ENCODE measurements at regions not wholly inside any gene's neighbourhood (a gene's known extent, or its start where the extent isn't known, plus 50 kb on each side); places are given as distances from the start of the nearest gene placed in this dataset.

- no peak for TF ChIP-seq CTCF (IDR thresholded peaks at IDR 0.05)
- no peak for TF ChIP-seq FOXJ3 (CRISPR knock-in tag; IDR thresholded peaks at IDR 0.05)
- TF ChIP-seq SIN3A (IDR thresholded peaks at IDR 0.05; ENCODE audit: borderline replicate concordance, low read depth, low read length): no peak
- TF ChIP-seq MEF2A (IDR thresholded peaks at IDR 0.05; ENCODE audit: borderline replicate concordance, low read depth): no peak
- no peak for TF ChIP-seq EZH2phosphoT487 (IDR thresholded peaks at IDR 0.05; ENCODE audit: borderline replicate concordance, low read depth)
- no peak for TF ChIP-seq REST (IDR thresholded peaks at IDR 0.05; ENCODE audit: low read depth, low read length)
- TF ChIP-seq POLR2AphosphoS5 (IDR thresholded peaks at IDR 0.05; ENCODE audit: low read depth, low read length): no peak
- TF ChIP-seq GABPA (IDR thresholded peaks at IDR 0.05; ENCODE audit: low read depth): no peak
- no peak for TF ChIP-seq TEAD4 (IDR thresholded peaks at IDR 0.05; ENCODE audit: borderline replicate concordance, insufficient read depth)
- no peak for TF ChIP-seq EP300 (IDR thresholded peaks at IDR 0.05; ENCODE audit: borderline replicate concordance in 1 of 2, low read depth in 1 of 2, low read length in 1 of 2)
- no peak for TF ChIP-seq YY1 (IDR thresholded peaks at IDR 0.05; ENCODE audit: low read depth)
These were observed 316.8 kb downstream of the PIK3C3 start for GRCh38 chr18:42271647-42272414.
